ENCODE measurements at regions not wholly inside any gene's neighbourhood (a gene's known extent, or its start where the extent isn't known, plus 50 kb on each side); places are given as distances from the start of the nearest gene placed in this dataset.
"Not testable (repeated sequence)": the region's sequence is repeated elsewhere in the genome, so short reads cannot be mapped to it uniquely, and the experiment has no call there.

- not testable (repeated sequence) for DNase-seq
These were observed 121.7 kb downstream of the ATP6V0E2 start for GRCh38 chr7:149995369-149996026.

DNA sequence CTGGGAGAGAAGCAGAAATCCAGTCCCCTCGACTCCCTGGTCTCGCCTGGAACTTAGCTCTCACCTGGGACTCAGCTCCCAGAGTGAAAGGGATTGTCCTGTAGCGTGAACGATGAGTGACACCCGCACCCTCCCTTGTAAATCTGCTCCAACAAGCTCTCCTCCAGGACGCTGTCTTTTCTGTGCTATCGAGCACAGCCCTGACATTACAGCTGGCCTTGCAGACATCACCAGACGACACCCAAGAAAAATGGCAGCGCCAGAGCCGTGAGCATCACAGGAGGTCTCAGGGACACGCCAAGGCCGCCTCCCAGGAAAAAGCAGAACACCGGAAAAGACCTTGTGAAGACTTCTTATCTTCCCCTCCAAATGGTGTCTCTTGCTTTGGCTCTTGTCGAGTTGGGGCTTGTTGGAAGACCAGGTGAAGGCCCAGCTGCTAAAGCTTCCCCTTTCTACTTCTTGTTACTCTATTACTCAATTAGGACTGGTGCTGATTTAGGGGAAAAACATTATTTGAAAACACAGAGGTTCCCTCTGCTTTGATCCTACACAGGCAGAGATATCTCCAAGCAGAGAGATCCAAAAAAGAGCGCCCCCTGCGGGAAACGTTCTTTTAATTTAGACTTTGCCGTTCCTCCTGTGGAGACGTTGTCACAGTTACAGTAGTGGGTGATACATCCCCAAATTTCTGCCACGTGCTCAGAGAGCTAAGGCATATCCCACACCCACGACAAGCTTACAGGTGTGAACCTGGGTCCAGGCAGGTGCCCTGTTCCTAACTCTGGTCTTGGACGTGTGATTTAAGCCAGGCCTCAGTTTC is 127.2 kb downstream of the ATP6V0E2 start:
- not testable (repeated sequence) for DNase-seq

GRCh38 chr7:150003304-150003810 is 129.6 kb downstream of the ATP6V0E2 start:
- DNase-seq, result no peak

GRCh38 chr7:150003973-150004372 is 130.2 kb downstream of the ATP6V0E2 start:
- DNase-seq, result not testable (repeated sequence)

DNA sequence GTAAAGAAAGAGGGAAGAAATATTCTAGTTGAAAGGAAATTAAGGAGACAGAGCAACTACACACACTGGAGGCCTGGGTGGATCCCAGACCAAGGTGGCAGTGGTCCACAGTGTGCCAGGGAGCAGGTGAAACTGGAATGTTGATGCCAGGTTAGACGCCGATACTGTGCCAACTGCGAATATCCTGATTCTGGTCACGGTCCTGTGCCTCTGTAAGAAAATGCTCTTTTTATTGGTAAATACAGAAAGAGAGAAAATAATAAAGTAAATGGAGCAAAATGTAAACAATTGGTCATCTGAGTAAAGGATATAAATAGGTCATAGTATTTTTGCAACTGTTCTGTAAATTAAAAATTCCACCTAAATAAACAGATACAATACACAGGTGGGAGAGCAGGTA is 131.1 kb downstream of the ATP6V0E2 start:
- not testable (repeated sequence) for DNase-seq

DNA sequence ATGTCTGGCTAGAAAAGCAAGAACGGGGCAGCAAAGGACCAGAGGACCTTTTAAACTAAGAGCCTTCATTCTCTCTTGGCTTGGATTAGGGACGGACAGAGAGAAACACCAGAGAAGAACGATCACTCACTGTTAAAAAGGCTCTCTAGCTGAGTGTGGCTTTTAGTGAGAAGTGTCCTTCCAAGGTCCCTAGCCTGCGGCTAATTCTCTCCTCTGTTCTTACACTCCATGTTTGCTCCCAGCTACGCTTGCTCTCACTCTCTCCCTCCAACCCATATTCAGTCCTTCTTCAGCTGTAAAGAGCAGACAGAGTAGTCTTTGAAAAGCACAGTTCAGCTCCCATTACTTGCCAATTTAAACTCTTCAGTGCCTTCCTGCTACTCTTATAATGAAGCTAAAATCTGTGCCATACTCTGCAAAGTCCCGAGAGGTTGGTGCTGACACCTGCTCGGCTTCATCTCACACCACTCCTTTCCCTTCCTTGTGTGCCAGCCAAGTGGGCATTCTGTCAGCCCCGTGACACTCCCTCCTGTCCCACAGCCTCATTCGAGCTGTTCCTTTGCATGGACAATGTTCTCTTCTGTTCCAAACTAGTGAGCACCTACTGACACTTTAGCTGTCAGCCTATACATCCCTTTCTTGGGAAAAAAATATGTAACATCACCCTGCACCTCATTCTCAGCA is 136.0 kb downstream of the ATP6V0E2 start:
- DNase-seq, result not testable (repeated sequence)

GRCh38 chr7:150016651-150017189 is 143.0 kb downstream of the ATP6V0E2 start:
- DNase-seq, result not testable (repeated sequence)

DNA sequence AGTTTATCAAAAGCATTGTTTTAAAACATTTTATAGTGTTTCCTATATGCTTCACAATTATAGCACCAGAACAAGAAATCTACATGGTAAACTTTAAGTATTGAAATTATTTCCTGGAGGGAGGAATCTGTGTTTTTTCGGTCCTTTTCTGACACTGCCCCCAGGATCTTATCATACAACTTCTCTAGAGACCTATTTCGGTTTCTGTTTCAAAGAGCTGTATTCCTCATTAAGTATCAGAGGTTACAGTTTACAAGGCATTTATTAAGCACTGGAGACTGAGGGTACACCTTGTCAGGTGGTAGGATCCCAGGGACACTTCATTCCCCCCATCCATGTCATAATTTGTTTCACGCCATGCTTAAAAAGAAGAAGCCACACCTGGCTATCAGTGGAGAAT is 146.4 kb downstream of the ATP6V0E2 start:
- DNase-seq, result not testable (repeated sequence)

- DNase-seq, result not testable (repeated sequence)
These were observed 151.1 kb downstream of the ATP6V0E2 start for GRCh38 chr7:150024550-150025490.

DNA sequence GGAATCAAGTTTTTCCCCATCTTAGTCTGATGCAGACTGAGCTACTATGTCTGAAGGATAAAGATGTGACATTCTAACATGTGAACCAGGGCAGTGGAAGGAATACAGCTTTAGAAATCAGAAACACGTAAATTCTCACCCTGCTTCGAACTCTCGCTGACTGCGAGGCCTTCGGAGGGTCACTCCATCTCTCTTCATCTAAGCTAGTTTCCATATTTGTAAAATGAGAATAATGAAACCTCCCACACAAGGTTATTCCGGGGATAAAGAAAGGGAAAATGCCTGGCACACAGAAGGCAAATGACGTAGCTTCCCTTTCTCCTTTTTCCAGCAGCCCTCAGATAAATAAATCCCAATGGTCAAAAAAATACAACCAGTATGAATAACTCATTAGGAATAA is 152.0 kb downstream of the ATP6V0E2 start:
- not testable (repeated sequence) for DNase-seq

GRCh38 chr7:150028344-150029012 is 154.7 kb downstream of the ATP6V0E2 start:
- DNase-seq, result not testable (repeated sequence)

DNA sequence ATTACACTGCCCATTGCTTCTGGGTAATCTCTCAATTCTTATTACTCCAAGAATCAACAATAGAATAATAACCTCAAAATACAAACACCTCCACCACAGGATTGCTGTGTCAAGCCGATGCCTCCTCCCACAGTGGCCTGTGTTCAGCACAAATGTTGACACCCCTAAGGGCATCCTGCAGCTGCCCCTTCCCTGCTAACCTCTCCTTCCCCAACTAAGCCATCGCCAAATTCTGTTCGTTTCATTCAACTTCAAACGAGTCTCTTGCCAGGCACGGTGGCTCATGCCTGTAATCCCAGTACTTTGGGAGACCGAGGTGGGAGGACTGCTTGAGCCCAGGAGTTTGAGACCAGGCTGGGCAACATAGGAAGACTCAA is 155.2 kb downstream of the ATP6V0E2 start:
- DNase-seq, result not testable (repeated sequence)

GRCh38 chr7:150031733-150032132 is 158.0 kb downstream of the ATP6V0E2 start:
- not testable (repeated sequence) for DNase-seq

DNA sequence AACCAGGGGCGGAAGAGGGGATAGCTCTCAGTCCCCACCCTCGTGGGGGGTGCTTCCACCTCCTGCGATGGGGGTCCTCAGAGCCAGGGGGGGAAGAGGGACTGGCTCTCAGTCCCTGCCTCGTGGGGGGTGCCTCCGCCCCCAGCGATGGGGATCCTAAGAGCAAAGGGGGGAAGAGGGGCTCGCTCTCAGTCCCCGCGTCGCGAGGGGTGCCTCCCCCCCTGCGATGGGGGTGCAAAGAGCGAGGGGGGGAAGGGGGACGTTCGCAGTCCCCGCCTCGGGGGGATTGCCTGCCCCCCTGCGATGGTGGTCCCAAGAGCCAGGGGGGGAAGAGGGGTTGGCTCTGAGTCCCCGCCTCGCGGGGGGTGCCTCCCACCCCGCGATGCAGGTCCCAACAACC is 159.9 kb downstream of the ATP6V0E2 start:
- not testable (repeated sequence) for DNase-seq

DNA sequence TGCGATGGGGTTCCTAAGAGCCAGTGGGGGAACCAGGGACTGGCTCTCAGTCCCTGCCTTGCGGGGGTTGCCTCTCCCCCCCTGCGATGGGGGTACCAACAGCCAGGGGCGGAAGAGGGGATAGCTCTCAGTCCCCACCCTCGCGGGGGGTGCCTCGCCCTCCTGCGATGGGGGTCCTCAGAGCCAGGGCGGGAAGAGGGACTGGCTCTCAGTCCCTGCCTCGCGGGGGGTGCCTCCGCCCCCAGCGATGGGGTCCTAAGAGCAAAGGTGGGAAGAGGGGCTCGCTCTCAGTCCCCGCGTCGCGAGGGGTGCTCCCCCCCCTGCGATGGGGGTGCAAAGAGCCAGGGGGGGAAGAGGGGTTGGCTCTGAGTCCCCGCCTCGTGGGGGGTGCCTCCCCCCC is 162.0 kb downstream of the ATP6V0E2 start:
- not testable (repeated sequence) for DNase-seq

- DNase-seq, result not testable (repeated sequence)
These were observed 165.3 kb downstream of the ATP6V0E2 start for GRCh38 chr7:150039061-150039460.

DNA sequence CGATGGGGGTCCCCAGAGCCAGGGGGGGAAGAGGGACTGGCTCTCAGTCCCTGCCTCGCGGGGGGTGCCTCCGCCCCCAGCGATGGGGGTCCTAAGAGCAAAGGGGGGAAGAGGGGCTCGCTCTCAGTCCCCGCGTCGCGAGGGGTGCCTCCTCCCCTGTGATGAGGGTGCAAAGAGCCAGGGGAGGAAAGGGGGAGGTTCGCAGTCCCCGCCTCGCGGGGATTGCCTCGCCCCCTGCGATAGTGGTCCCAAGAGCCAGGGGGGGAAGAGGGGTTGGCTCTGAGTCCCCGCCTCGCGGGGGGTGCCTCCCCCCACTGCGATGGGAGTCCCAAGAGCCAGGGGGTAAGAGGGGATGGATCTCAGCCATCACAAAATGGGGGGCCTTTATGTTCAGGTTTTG is 168.5 kb downstream of the ATP6V0E2 start:
- DNase-seq, result not testable (repeated sequence)

DNA sequence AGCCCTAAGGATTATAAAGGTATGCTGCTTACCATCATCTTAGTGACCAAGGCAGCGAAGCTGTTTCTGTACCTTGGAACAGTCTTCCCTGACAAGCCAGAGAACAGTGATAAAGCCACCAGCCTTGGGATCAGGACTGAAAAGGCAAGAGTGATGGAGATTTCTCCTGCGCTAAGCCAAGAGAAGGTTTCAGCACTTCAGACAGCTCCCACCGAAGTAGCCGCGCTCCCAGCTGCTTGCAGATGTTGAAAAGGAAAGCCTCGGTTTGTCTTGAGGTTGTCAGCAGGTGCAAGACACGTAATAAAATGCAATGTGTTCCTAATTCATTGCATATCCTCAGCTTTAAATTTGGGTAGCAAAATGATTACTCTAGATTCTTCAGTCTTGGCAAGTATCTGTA is 171.0 kb downstream of the ATP6V0E2 start:
- not testable (repeated sequence) for DNase-seq

DNA sequence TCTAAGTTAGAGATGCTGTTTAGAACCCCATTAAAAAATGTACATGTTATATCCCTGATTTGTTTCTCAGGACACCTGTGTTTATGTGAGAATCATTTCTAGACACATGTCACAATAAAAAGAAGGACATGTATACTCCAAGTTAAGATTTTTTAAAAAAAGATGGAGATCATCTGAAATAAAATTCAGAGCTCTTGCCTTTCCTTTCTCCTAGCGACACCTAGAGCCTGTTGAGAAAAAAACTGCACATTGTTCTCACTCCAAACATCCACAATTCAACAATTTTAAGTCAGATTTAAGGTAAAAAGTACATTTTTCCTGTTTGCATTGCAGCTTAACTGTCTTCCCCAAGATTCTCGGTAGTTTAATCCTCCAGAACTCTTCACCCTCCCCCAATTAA is 171.8 kb downstream of the ATP6V0E2 start:
- DNase-seq, result not testable (repeated sequence)

DNA sequence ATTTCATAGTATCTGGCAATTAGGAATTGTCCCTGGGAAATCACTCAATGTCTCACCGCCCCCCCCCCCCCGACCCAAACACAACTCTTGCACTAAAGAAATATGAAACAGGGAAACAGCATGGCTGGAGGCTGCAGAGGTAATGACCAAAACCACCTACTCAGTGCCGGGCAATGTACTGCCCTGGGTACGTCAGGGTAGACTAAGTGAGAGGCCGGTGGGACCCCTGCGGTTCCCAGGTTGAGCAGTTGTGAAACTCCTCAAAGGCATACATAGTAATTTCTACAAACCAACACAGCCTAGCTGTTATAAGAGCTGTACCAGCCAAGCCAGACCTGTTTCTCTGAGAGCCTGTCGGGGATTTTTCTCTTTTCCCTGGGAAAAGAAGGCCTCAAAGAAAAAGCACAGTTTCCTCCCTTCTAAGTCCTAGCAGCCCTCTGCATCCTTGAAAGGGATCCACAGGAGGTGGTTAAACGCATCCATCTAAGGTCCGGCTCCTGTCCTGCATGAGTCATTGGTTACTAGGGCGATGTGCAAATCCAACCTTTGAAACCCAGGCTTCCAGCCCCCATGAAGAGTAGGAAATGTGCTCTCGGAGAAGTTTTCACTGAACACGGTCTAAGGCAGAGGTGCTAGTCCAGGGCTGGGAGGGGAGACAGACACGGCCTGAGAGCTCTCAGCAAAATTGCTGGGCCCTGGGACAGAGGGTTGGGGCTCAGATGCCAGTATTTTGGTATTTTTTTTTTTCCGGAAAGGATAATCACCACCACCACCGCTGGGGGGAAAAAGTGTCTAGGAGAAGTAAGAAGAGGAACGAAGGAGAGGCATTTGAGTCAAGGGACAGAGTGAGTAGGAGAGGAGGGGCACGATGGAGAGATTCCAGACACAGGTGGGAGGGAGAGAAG is 172.8 kb downstream of the ATP6V0E2 start:
- DNase-seq, result not testable (repeated sequence)

Measured in activated naive CD4-positive, alpha-beta T cell treated with anti-CD3 and anti-CD28 coated beads, Interleukin-2, amount 50 U/mL, for 16 hours (primary cell).